ENCODE measurements at regions not wholly inside any gene's neighbourhood (a gene's known extent, or its start where the extent isn't known, plus 50 kb on each side); places are given as distances from the start of the nearest gene placed in this dataset.
"Not testable (repeated sequence)": the region's sequence is repeated elsewhere in the genome, so short reads cannot be mapped to it uniquely, and the experiment has no call there.

DNA sequence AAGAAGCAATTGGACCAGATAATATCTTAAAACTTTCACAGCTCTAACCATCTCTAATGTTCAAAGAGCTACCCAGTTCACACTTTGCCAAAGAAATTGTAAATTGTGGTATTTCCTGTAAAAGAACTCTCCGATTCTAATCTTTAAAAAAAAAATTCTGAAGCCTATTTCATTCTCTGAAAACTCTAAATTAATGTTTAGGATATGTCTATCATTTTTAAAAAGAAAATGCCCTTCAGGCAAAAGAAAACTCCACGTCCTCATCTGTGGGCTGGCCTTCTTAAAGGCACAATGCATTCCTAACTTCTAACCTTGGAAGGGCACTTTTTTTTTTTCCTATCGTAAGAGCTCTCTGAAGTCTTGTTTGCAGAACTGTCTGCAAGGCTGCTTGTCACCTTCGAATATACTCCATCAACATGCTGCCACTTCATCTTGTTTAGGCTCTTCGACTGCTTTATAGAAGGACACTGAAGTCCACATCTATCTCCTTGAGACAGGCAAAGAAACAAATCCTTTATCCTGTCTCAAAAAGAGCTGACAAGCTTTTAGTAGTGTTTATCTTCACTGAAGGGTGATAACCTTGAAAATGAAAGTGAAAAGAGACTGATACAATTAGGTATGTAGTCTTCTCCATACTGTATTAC, 124.3 kb upstream of the SLC39A10 start:
- Histone ChIP-seq H3K9ac (ENCODE audit: low read depth, low read length) (no peak overlapping the region), H3K27ac (ENCODE audit: low read length) (no peak overlapping the region), H3K4me1 (ENCODE audit: insufficient read depth, low read length) (0 out of 2 replicates have a peak, but pooled peaks cover 3% of the 10 kb centered on the region), H3K36me3 (ENCODE audit: insufficient read depth, low read depth, low read length) (no peaks in the 10 kb centered on the region), H3K4me3 (ENCODE audit: low read length) (no peak overlapping the region), H3K27me3 (ENCODE audit: insufficient read depth, low read length) (no peaks in the 10 kb centered on the region), H3K9me3 (ENCODE audit: insufficient read depth, low read depth, low read length) (no peaks in the 10 kb centered on the region)

DNA sequence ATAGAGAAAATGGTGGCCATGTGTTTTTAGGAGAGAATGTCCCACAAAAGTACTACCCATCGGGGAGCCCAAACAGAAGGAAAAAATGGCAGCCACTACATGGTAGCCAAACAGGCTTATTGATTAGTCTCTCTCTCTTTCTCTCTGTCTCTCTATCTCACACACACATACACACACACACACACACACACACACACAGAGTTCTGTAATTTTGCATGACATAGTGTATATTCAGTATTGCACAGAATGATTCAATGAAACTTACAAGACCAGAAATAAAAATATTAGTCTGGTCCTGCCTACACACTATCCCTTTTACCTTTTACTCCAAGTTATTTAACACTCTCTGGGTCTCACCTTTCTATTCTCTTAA, 124.8 kb upstream of the SLC39A10 start:
- 0 out of 2 replicates have a peak, but pooled peaks cover 3% of the 10 kb centered on the region for H3K4me1 ChIP-seq (ENCODE audit: insufficient read depth, low read length)
- H3K9ac ChIP-seq (ENCODE audit: low read depth, low read length) = no peak overlapping the region
- H3K27ac ChIP-seq (ENCODE audit: low read length) = no peak overlapping the region
- no peaks in the 10 kb centered on the region for H3K27me3 ChIP-seq (ENCODE audit: insufficient read depth, low read length)
- H3K36me3 ChIP-seq (ENCODE audit: insufficient read depth, low read depth, low read length) = no peaks in the 10 kb centered on the region
- no peaks in the 10 kb centered on the region for H3K9me3 ChIP-seq (ENCODE audit: insufficient read depth, low read depth, low read length)
- H3K4me3 ChIP-seq (ENCODE audit: low read length) = no peak overlapping the region

DNA sequence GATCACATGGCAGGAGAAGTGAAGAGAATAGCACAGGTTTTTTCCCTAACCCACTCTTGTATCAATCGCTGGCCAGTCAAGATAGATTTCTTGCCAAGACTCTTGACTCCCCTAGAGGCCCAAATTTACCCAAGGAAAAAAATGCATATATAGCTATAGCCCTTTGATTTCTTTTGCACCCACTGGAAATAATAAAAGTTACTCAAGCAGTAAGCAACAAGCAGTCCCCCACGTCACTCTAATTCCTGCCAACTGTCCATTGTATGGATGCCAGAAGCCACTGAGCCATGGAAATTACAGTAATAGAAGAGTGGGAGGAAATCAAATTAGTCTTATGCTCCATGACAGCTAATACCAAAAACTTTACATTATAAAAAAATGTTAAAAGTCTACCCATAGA, 125.3 kb upstream of the SLC39A10 start:
- no peaks in the 10 kb centered on the region for H3K9me3 ChIP-seq (ENCODE audit: insufficient read depth, low read depth, low read length)
- H3K27me3 ChIP-seq (ENCODE audit: insufficient read depth, low read length) = no peaks in the 10 kb centered on the region
- no peak overlapping the region for H3K9ac ChIP-seq (ENCODE audit: low read depth, low read length)
- H3K27ac ChIP-seq (ENCODE audit: low read length) = no peak overlapping the region
- no peak overlapping the region for H3K4me3 ChIP-seq (ENCODE audit: low read length)
- no peaks in the 10 kb centered on the region for H3K36me3 ChIP-seq (ENCODE audit: insufficient read depth, low read depth, low read length)
- H3K4me1 ChIP-seq (ENCODE audit: insufficient read depth, low read length) = 0 out of 2 replicates have a peak, but pooled peaks cover 3% of the 10 kb centered on the region

DNA sequence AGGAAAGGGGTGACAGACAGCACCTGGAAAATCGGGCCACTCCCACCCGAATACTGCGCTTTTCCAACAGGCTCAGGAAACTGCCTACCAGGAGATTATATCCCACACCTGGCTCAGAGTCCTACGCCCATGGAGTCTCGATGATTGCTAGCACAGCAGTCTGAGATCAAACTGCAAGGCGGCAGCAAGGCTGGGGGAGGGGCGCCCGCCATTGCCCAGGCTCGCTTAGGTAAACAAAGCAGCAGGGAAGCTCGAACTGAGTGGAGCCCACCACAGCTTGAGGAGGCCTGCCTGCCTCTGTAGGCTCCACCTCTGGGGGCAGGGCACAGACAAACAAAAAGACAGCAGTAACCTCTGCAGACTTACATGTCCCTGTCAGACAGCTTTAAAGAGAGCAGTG, 133.8 kb upstream of the SLC39A10 start:
- not testable (repeated sequence) for H3K4me3 ChIP-seq (ENCODE audit: low read length); H3K36me3 ChIP-seq (ENCODE audit: insufficient read depth, low read depth, low read length)

DNA sequence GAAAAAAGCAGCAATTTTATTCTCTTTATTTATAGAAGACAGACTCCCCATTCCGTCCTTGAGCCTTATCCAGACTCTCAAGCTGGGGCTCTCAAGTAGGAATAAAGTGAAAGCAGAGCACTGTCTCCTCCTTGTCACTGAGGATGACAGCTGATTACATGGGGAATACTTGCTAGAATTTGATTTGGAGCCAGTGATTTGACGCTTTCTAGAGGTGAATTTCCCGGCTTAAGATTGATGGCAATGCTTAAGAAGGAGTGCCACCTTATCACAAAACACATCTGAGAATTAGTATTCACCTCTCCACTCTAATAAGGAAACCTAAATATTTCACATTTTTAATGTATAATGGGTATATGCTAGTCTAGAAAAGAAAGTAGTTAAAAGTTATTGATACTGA, 135.4 kb upstream of the SLC39A10 start:
- 0 out of 2 replicates have a peak, but pooled peaks cover 5% of the 10 kb centered on the region for H3K9me3 ChIP-seq (ENCODE audit: insufficient read depth, low read depth, low read length)
- no peak overlapping the region for H3K4me3 ChIP-seq (ENCODE audit: low read length)

More for the DNA sequence above, 133.8 kb upstream of the SLC39A10 start:
- not testable (repeated sequence) for H3K4me1 ChIP-seq (ENCODE audit: insufficient read depth, low read length); H3K9me3 ChIP-seq (ENCODE audit: insufficient read depth, low read depth, low read length); H3K27me3 ChIP-seq (ENCODE audit: insufficient read depth, low read length); H3K27ac ChIP-seq (ENCODE audit: low read length); H3K9ac ChIP-seq (ENCODE audit: low read depth, low read length)

DNA sequence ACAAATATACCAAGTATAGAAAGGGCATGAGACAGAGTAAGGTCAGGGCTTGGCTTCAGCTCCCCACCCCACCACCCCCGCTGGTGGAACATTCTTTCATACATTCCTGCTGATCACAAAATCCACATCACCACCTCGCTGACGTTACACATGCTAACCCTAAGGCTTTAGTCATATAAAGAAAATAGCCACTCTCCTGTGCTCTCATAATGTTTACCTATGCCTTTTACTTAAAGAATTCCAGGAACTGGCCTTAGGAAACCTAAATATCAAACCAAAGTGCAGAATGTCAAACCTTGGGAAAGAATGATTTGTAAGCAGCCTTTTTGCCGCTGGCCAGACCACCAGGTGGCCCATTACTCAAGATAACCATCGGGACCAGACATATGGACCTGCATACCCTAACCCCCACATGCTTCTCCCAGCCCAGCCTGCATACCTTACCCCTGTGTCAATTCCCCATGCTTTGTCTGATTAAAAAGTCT, 136.3 kb upstream of the SLC39A10 start:
- Histone ChIP-seq H3K4me3 (ENCODE audit: low read length) (no peak overlapping the region), H3K36me3 (ENCODE audit: insufficient read depth, low read depth, low read length) (no peaks in the 10 kb centered on the region), H3K9me3 (ENCODE audit: insufficient read depth, low read depth, low read length) (0 out of 2 replicates have a peak, but pooled peaks cover 5% of the 10 kb centered on the region), H3K27ac (ENCODE audit: low read length) (no peak overlapping the region), H3K4me1 (ENCODE audit: insufficient read depth, low read length) (no peaks in the 10 kb centered on the region), H3K27me3 (ENCODE audit: insufficient read depth, low read length) (no peaks in the 10 kb centered on the region), H3K9ac (ENCODE audit: low read depth, low read length) (no peak overlapping the region)

More for the DNA sequence above, 135.4 kb upstream of the SLC39A10 start:
- H3K27me3 ChIP-seq (ENCODE audit: insufficient read depth, low read length) = no peaks in the 10 kb centered on the region
- H3K9ac ChIP-seq (ENCODE audit: low read depth, low read length) = no peak overlapping the region
- H3K4me1 ChIP-seq (ENCODE audit: insufficient read depth, low read length) = no peaks in the 10 kb centered on the region
- no peaks in the 10 kb centered on the region for H3K36me3 ChIP-seq (ENCODE audit: insufficient read depth, low read depth, low read length)
- no peak overlapping the region for H3K27ac ChIP-seq (ENCODE audit: low read length)

DNA sequence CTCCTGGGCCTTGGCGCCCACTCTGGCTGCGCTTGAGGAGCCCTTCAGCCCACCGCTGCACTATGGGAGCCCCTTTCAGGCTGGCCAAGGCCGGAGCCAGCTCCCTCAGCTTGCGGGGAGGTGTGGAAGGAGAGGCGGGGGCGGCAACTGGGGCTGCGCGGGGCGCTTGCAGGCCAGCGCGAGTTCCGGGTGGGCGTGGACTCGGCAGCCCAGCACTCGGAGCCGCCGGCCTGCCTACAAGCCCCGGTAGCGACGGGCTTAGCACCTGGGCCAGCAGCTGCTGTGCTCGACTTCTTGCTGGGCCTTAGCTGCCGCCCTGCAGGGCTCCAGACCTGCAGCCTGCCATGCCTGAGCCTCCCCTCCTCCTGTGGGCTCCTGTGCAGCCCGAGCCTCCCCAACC, 141.5 kb upstream of the SLC39A10 start:
- Histone ChIP-seq H3K4me1 (ENCODE audit: insufficient read depth, low read length) (no peaks in the 10 kb centered on the region), H3K9me3 (ENCODE audit: insufficient read depth, low read depth, low read length) (no peaks in the 10 kb centered on the region), H3K27me3 (ENCODE audit: insufficient read depth, low read length) (no peaks in the 10 kb centered on the region), H3K4me3 (ENCODE audit: low read length) (no peak overlapping the region), H3K27ac (ENCODE audit: low read length) (no peak overlapping the region), H3K9ac (ENCODE audit: low read depth, low read length) (no peak overlapping the region), H3K36me3 (ENCODE audit: insufficient read depth, low read depth, low read length) (no peaks in the 10 kb centered on the region)

DNA sequence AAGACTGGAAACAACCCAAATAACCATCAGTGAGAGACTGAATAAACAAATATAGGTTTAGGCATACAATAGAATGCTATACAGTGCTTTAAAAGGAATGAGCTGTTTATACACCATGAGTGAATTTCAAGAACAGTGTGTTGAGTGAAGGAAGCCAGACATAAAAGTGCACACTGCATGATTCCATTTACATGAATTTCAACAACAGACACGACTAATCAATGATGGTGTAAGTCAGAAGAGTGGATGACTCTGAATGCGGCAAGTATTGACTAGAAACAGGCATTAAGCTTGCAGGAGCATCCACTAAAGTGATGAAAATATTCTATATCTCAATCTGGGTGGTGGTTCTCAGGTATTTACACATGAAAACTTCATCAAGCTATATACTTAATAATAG, 142.7 kb upstream of the SLC39A10 start:
- Histone ChIP-seq H3K9me3 (ENCODE audit: insufficient read depth, low read depth, low read length) (no peaks in the 10 kb centered on the region), H3K4me1 (ENCODE audit: insufficient read depth, low read length) (no peaks in the 10 kb centered on the region), H3K4me3 (ENCODE audit: low read length) (no peak overlapping the region), H3K9ac (ENCODE audit: low read depth, low read length) (no peak overlapping the region), H3K27me3 (ENCODE audit: insufficient read depth, low read length) (no peaks in the 10 kb centered on the region), H3K27ac (ENCODE audit: low read length) (no peak overlapping the region), H3K36me3 (ENCODE audit: insufficient read depth, low read depth, low read length) (no peaks in the 10 kb centered on the region)

DNA sequence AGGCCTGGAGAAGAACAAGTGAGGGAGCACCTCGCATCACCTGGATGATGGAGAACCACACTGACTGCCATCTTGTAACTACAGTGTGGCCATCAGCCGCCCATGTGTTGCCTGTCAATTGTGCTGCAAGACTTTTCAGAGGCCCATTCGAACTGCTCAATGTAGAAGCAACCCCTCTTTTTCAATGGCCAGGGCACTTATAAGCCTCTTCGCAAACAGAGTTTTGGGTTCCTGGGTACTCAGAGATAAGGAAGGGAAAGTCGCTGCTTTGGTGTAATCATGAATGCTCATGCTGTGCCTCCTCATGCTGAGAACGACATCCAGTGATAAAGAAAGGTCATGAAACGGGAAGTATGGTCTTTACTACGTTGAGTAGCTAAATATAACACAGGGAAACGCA, 143.9 kb upstream of the SLC39A10 start:
- Histone ChIP-seq H3K4me3 (ENCODE audit: low read length) (no peak overlapping the region), H3K9me3 (ENCODE audit: insufficient read depth, low read depth, low read length) (no peaks in the 10 kb centered on the region), H3K9ac (ENCODE audit: low read depth, low read length) (no peak overlapping the region), H3K27me3 (ENCODE audit: insufficient read depth, low read length) (no peaks in the 10 kb centered on the region), H3K27ac (ENCODE audit: low read length) (no peak overlapping the region), H3K4me1 (ENCODE audit: insufficient read depth, low read length) (no peaks in the 10 kb centered on the region), H3K36me3 (ENCODE audit: insufficient read depth, low read depth, low read length) (no peaks in the 10 kb centered on the region)

DNA sequence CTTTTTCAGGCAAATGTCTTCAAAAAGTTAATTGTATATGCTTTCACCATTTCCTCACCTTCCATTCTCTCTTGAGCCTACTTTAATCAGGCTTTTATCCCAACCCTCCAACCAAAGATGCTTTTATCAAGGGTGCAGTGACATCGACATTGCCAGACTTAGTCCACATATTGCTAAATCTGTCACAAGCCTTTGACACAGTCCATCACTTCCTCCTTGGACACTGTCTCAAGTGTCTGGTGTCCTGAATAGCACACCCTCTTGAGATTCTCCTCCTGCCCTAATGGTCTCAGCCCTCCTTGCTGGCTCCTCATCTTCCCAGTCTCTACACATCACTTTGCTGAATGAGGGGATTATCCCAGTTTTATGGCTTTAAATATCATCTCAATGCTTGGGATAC, 147.5 kb upstream of the SLC39A10 start:
- no peaks in the 10 kb centered on the region for H3K36me3 ChIP-seq (ENCODE audit: insufficient read depth, low read depth, low read length)
- H3K27ac ChIP-seq (ENCODE audit: low read length) = no peak overlapping the region
- no peak overlapping the region for H3K4me3 ChIP-seq (ENCODE audit: low read length)
- no peaks in the 10 kb centered on the region for H3K9me3 ChIP-seq (ENCODE audit: insufficient read depth, low read depth, low read length)
- H3K27me3 ChIP-seq (ENCODE audit: insufficient read depth, low read length) = no peaks in the 10 kb centered on the region
- no peaks in the 10 kb centered on the region for H3K4me1 ChIP-seq (ENCODE audit: insufficient read depth, low read length)
- H3K9ac ChIP-seq (ENCODE audit: low read depth, low read length) = no peak overlapping the region

DNA sequence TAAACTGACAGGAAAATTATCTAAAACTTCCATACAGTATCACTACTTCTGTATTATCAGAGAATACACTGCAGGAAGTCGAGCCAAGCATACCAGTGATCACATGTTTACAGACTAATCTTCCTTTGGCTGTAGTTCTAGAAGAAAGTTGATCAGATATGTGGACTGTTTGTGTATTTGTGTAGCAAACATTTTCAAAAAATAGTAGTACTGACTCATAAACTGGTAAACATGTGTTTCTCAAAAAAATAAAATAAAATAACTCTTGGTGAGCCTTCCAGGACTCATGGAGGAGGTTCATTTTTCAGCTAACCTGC, 148.9 kb upstream of the SLC39A10 start:
- no peak overlapping the region for H3K9ac ChIP-seq (ENCODE audit: low read depth, low read length)
- H3K9me3 ChIP-seq (ENCODE audit: insufficient read depth, low read depth, low read length) = no peaks in the 10 kb centered on the region
- H3K27me3 ChIP-seq (ENCODE audit: insufficient read depth, low read length) = no peaks in the 10 kb centered on the region
- no peaks in the 10 kb centered on the region for H3K36me3 ChIP-seq (ENCODE audit: insufficient read depth, low read depth, low read length)
- no peak overlapping the region for H3K27ac ChIP-seq (ENCODE audit: low read length)
- no peaks in the 10 kb centered on the region for H3K4me1 ChIP-seq (ENCODE audit: insufficient read depth, low read length)
- no peak overlapping the region for H3K4me3 ChIP-seq (ENCODE audit: low read length)

DNA sequence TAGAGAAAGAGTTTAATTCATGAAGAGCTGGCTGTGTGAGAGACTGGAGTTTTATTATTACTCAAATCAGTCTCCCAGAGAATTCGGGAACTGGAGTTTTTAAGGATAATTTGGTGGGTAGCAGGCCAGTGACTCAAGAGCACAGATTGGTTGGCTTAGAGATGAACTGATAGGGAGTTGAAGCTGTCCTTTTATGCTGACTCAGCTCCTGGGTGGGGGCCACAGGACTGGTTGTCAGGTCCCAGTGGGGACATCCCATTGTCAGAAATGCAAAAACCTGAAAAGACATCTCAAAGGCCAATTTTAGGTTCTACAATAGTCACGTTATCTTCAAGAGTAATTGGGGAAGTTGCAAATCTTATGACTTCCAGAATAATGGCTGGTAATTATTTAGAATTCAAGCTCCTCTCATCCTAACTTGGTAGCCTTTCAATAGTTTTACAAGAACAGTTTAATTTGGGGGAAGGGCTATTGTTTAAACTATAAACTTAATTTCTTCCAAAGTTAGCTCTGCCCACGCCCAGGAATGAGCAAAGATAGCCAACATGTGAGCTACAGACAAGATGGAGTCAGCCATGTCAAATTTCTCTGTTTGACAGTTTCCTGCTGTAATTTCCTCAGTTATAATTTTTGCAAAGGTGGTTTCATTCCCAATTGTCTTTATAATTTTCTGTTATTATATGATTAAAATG, 149.4 kb upstream of the SLC39A10 start:
- Histone ChIP-seq H3K27me3 (ENCODE audit: insufficient read depth, low read length) (no peaks in the 10 kb centered on the region), H3K9me3 (ENCODE audit: insufficient read depth, low read depth, low read length) (no peaks in the 10 kb centered on the region), H3K4me1 (ENCODE audit: insufficient read depth, low read length) (no peaks in the 10 kb centered on the region), H3K4me3 (ENCODE audit: low read length) (no peak overlapping the region), H3K27ac (ENCODE audit: low read length) (no peak overlapping the region), H3K9ac (ENCODE audit: low read depth, low read length) (no peak overlapping the region), H3K36me3 (ENCODE audit: insufficient read depth, low read depth, low read length) (no peaks in the 10 kb centered on the region)

All from iPS-20b (cell line).